Glutamatergic neuron (in vitro differentiated cells): ENCODE measurements at regions not wholly inside any gene's neighbourhood (a gene's known extent, or its start where the extent isn't known, plus 50 kb on each side); places are given as distances from the start of the nearest gene placed in this dataset.
"Not testable (repeated sequence)": the region's sequence is repeated elsewhere in the genome, so short reads cannot be mapped to it uniquely, and the experiment has no call there.

Source experiments
- DNase-seq: peaks from one replicate; pipeline ENCODE4 v3.0.0; 2022
- H3K27ac Mint-ChIP-seq: one replicate; pipeline ENCODE4 v1.8.0; 2020; ENCODE audit warnings: mild to moderate bottlenecking, mixed read lengths, inconsistent platforms; ENCODE audit not compliant: unreplicated experiment
- H3K27me3 Mint-ChIP-seq: one replicate; pipeline ENCODE4 v1.8.0; 2020; ENCODE audit warnings: mild to moderate bottlenecking, moderate library complexity, mixed read lengths, inconsistent platforms; ENCODE audit not compliant: unreplicated experiment
- H3K36me3 Mint-ChIP-seq: one replicate; pipeline ENCODE4 v1.8.0; 2020; ENCODE audit warnings: mild to moderate bottlenecking, mixed read lengths, inconsistent platforms; ENCODE audit not compliant: unreplicated experiment
- H3K4me1 Mint-ChIP-seq: one replicate; pipeline ENCODE4 v1.8.0; 2020; ENCODE audit warnings: mild to moderate bottlenecking, low read depth, mixed read lengths, inconsistent platforms; ENCODE audit not compliant: unreplicated experiment
- H3K4me3 Mint-ChIP-seq: one replicate; pipeline ENCODE4 v1.8.0; 2020; ENCODE audit warnings: mild to moderate bottlenecking, mixed read lengths, inconsistent platforms; ENCODE audit not compliant: unreplicated experiment
- H3K9me3 Mint-ChIP-seq: one replicate; pipeline ENCODE4 v1.8.0; 2020; ENCODE audit warnings: mild to moderate bottlenecking, moderate library complexity, mixed read lengths, inconsistent platforms; ENCODE audit not compliant: unreplicated experiment
- CTCF ChIP-seq: fragments of 200-600 bp; sonication (generic); IDR thresholded peaks from one replicate; pipeline ENCODE4 v1.5.0; 2021; ENCODE audit not compliant: partially characterized antibody, unreplicated experiment

GRCh38 chr14:27739657-27740156 lies 1026.9 kb upstream of the FOXG1 start:
- no peak for TF ChIP-seq CTCF
- DNase-seq = no peak
- no peak overlapping the region for H3K4me3 Mint-ChIP-seq
- no peaks in the 10 kb centered on the region for H3K36me3 Mint-ChIP-seq
- no peaks in the 10 kb centered on the region for H3K9me3 Mint-ChIP-seq
- no peaks in the 10 kb centered on the region for H3K4me1 Mint-ChIP-seq
- H3K27ac Mint-ChIP-seq = no peak overlapping the region
- H3K27me3 Mint-ChIP-seq = no peaks in the 10 kb centered on the region

- TF ChIP-seq CTCF = no peak
- no peaks in the 10 kb centered on the region for H3K9me3 Mint-ChIP-seq
These were observed 1016.5 kb upstream of the FOXG1 start for GRCh38 chr14:27750114-27750513.

GRCh38 chr14:27757642-27758041 lies 1008.9 kb upstream of the FOXG1 start:
- not testable (repeated sequence) for H3K36me3 Mint-ChIP-seq

More at GRCh38 chr14:27750114-27750513, 1016.5 kb upstream of the FOXG1 start:
- peaks cover 2% of the 10 kb centered on the region for H3K27me3 Mint-ChIP-seq
- peaks cover 1% of the 10 kb centered on the region for H3K4me1 Mint-ChIP-seq
- no peaks in the 10 kb centered on the region for H3K36me3 Mint-ChIP-seq
- no peak for DNase-seq
- no peak overlapping the region for H3K27ac Mint-ChIP-seq
- H3K4me3 Mint-ChIP-seq = no peak overlapping the region

DNA sequence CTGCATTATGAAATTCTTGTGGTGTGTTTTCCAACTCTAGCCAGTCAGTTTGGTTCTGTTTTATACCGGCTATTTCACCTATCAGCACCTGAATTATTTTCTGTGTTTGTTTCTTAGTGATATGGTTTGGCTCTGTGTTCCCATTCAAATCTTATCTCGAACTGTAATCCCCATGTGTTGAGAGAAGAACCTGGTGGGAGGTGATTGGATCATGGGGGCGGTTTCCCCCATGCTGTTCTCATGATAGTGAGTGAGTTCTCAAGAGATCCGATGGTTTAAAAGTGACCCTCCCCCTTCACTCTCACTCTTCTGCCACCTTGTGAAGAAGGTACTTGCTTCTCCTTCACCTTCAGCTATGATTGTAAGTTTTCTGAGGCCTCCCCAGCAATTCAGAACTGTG lies 1006.2 kb upstream of the FOXG1 start:
- H3K27ac Mint-ChIP-seq, H3K27me3 Mint-ChIP-seq, DNase-seq, H3K4me1 Mint-ChIP-seq, H3K9me3 Mint-ChIP-seq, H3K4me3 Mint-ChIP-seq, H3K36me3 Mint-ChIP-seq: not testable (repeated sequence)

More at GRCh38 chr14:27757642-27758041, 1008.9 kb upstream of the FOXG1 start:
- not testable (repeated sequence) for H3K9me3 Mint-ChIP-seq, H3K4me1 Mint-ChIP-seq, DNase-seq, H3K27me3 Mint-ChIP-seq, H3K4me3 Mint-ChIP-seq, H3K27ac Mint-ChIP-seq

GRCh38 chr14:27799066-27800028 lies 967.2 kb upstream of the FOXG1 start:
- H3K4me1 Mint-ChIP-seq, DNase-seq, H3K4me3 Mint-ChIP-seq, H3K27me3 Mint-ChIP-seq, H3K9me3 Mint-ChIP-seq, H3K27ac Mint-ChIP-seq, H3K36me3 Mint-ChIP-seq: not testable (repeated sequence)

DNA sequence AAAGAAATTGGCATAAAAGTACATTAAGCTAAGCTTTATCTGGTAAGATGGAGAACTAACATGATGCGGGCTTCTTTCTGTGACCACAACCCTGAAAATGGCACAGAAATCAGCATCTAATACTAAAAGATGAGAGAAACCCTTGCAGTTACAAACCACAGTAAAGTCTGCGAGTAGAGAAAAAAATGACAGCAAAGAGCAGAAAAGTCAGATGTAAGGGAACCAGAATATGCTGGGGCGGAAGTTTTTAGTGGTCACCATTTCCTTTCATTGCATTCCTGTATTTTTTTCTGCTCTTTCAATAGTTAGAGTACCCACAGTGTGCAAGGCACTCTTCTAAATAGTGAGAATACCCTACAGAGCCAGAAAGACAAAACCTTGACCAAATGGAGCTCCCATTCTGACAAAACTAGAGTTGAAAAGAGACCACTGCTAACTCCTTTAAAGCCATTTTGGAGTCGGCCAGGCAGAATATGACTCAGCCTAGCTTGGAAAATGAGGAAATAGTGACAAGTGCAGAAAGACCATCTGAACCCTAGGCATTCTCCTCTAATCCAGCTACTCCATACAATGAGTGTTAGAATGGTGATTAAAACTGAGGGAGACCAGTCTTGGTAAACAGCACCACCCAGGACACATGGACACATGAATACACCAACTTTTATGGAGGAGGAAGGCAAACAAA lies 948.7 kb upstream of the FOXG1 start:
- H3K27me3 Mint-ChIP-seq, H3K4me3 Mint-ChIP-seq, H3K36me3 Mint-ChIP-seq, H3K27ac Mint-ChIP-seq, H3K4me1 Mint-ChIP-seq, H3K9me3 Mint-ChIP-seq, DNase-seq: not testable (repeated sequence)

DNA sequence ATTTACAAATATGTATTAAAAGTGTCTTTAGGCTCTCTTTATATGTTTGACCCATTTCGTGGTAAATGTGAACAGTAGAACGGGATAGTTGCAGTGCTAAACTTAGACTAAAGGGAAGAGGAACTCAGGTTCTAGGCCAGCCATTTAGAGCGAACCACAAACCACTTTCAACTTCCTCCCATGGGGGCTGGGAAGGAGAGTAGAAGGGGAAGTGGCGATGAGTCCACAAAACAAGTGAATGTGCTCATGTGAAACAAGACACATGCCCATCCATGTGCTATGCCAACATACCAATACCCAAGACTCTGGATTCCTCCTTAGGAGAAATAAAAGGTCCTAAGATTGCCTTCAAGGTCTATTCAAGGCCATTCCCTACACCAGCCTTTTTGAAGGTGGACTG lies 940.4 kb upstream of the FOXG1 start:
- H3K4me1 Mint-ChIP-seq, H3K27ac Mint-ChIP-seq, H3K36me3 Mint-ChIP-seq, H3K4me3 Mint-ChIP-seq, H3K27me3 Mint-ChIP-seq, DNase-seq, H3K9me3 Mint-ChIP-seq: not testable (repeated sequence)

GRCh38 chr14:27831978-27832377 lies 934.6 kb upstream of the FOXG1 start:
- H3K9me3 Mint-ChIP-seq, H3K4me3 Mint-ChIP-seq, H3K27me3 Mint-ChIP-seq, DNase-seq, H3K27ac Mint-ChIP-seq, H3K36me3 Mint-ChIP-seq: not testable (repeated sequence)
- peaks cover 16% of the 10 kb centered on the region for H3K4me1 Mint-ChIP-seq

- H3K27me3 Mint-ChIP-seq, DNase-seq, H3K4me3 Mint-ChIP-seq, H3K36me3 Mint-ChIP-seq, H3K27ac Mint-ChIP-seq, H3K9me3 Mint-ChIP-seq: not testable (repeated sequence)
- H3K4me1 Mint-ChIP-seq = peaks cover 16% of the 10 kb centered on the region
These were observed 933.6 kb upstream of the FOXG1 start for GRCh38 chr14:27833001-27833400.
